Right lobe of liver (tissue), 6 donors: ENCODE measurements at regions not wholly inside any gene's neighbourhood (a gene's known extent, or its start where the extent isn't known, plus 50 kb on each side); places are given as distances from the start of the nearest gene placed in this dataset.

ENCODE experiments used
- ATAC-seq, 4 donors: fragments of 200-7000 bp; cut with Tn5 transposase; one replicate each; pipeline ENCODE4 v1.9.1; 2020; ENCODE audit warnings: mild to moderate bottlenecking in 4 of 4, moderate library complexity in 4 of 4
- DNase-seq, 3 donors: peaks; one replicate each; pipeline ENCODE4 v3.0.0-alpha.2; 2020
- H3K27ac ChIP-seq, 3 donors: fragments of 200-600 bp; one replicate each; pipeline ENCODE4 v1.8.0; 2022
- H3K27me3 ChIP-seq, 2 donors: fragments of 200-600 bp; one replicate each; pipeline ENCODE4 v1.8.0; 2022
- H3K36me3 ChIP-seq, 4 donors: fragments of 200-600 bp; sonication (generic) in 1 of 4; one replicate each; pipeline versions ENCODE4 v1.5.1 to v1.8.0; 2017 to 2022; ENCODE audit warnings: control low read depth in 1 of 4
- H3K4me1 ChIP-seq, 4 donors: fragments of 200-600 bp; sonication (generic) in 1 of 4; one replicate each; pipeline versions ENCODE4 v1.5.1 to v1.8.0; 2017 to 2022; ENCODE audit warnings: control low read depth in 1 of 4
- H3K4me3 ChIP-seq, 3 donors: fragments of 200-600 bp; one replicate each; pipeline ENCODE4 v1.8.0; 2022
- H3K9me3 ChIP-seq, 4 donors: fragments of 200-600 bp; sonication (generic) in 1 of 4; one replicate each; pipeline versions ENCODE4 v1.5.1 to v1.8.0; 2017 to 2022; ENCODE audit warnings: control low read depth in 1 of 4
- CTCF ChIP-seq, 4 donors: fragments of 200-600 bp in 3 of 4; fragments of 450-650 bp in 1 of 4; IDR thresholded peaks; one replicate each; pipeline versions ENCODE4 v1.5.1 to v1.8.0; 2016 to 2022; ENCODE audit warnings: antibody characterized with exemption in 4 of 4, mild to moderate bottlenecking in 2 of 4
- POLR2A ChIP-seq: fragments of 450-650 bp; IDR thresholded peaks from one replicate; pipeline ENCODE4 v1.6.1; 2017; ENCODE audit warnings: antibody characterized with exemption, mild to moderate bottlenecking
- WGBS: methylation state at CpG from one replicate; pipeline ENCODE4 v1.1.6; 2018; ENCODE audit warnings: low coverage, low lambda C conversion rate; ENCODE audit not compliant: insufficient coverage; ENCODE audit errors: missing lambda C conversion rate; 5-methylcytosine and 5-hydroxymethylcytosine counted together
- intact Hi-C, 2 donors: fragments of 100-400 bp; cut with DNase I; formaldehyde crosslinking; loops; one replicate each; pipeline versions ENCODE4 v1.11.2 to v1.14.1; 2022
- donor health status: DM: no; HTN: yes; CAD: no.
- donor health status: DM: no; HTN: no; CAD: no.
- donor health status: DM: no; HTN: no; CAD: no.
- donor health status: DM: no; HTN: yes; CAD: no.
- donor health status: DM: no; HTN: yes; CAD: no.

DNA sequence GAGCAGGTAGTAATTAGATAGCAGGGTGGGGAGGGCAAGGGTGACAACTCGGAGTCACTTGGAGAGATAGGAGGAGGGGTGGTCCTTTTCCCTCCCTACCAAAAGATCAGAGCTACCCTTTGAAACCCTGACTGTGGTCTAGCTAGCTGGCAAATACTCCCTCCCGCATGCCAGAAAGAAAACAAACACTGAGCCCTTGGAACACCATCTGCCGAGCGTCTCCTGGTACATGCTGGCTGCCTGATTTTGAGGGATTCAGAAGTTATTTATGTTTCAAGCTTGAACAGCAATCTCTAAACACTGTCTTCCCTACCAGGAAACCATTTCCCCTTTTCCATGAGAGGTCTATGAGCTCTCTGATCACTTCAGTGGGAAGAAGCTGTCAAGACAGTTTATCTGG, 291.6 kb upstream of the CFAP20DC start:
- 40% methylated on average over 3 of the region's 4 CpGs for WGBS
- ATAC-seq, result peak in 3 of 4 donors; percentile 25 to 45 (median 42)
- TF ChIP-seq POLR2A, result no peak
- no peak for TF ChIP-seq CTCF (IDR thresholded peaks at IDR 0.05)

GRCh38 chr3:59339818-59340217, 290.0 kb upstream of the CFAP20DC start:
- intact Hi-C loops, result no loop called here
- no peaks in the 10 kb centered on the region for H3K9me3 ChIP-seq
- DNase-seq, result no peak
- TF ChIP-seq CTCF (IDR thresholded peaks at IDR 0.05) (no peak), POLR2A (no peak)
- 71% methylated on average over 3 of the region's 3 CpGs for WGBS
- no peak for ATAC-seq
- H3K27me3 ChIP-seq, result no peaks in the 10 kb centered on the region
- no peak overlapping the region for H3K4me3 ChIP-seq
- H3K36me3 ChIP-seq, result no peaks in the 10 kb centered on the region
- H3K27ac ChIP-seq, result no peak overlapping the region
- peaks cover 0 to 3% (median 0%) of the 10 kb centered on the region in 4 donors for H3K4me1 ChIP-seq

More for the DNA sequence above, 291.6 kb upstream of the CFAP20DC start:
- Histone ChIP-seq H3K4me3 (no peak overlapping the region), H3K4me1 (no peaks in the 10 kb centered on the region), H3K27me3 (no peaks in the 10 kb centered on the region), H3K9me3 (no peaks in the 10 kb centered on the region), H3K36me3 (no peaks in the 10 kb centered on the region), H3K27ac (no peak overlapping the region)
- intact Hi-C loops, result no loop called here
- DNase-seq, result no peak

- Histone ChIP-seq H3K9me3 (no peaks in the 10 kb centered on the region), H3K27ac (no peak overlapping the region)
- peak in 1 of 4 donors; percentile 43 for ATAC-seq
These were observed 289.1 kb upstream of the CFAP20DC start for GRCh38 chr3:59338934-59339333.

GRCh38 chr3:59335338-59335737, 285.5 kb upstream of the CFAP20DC start:
- DNase-seq, result no peak
- Histone ChIP-seq H3K27ac (no peak overlapping the region), H3K36me3 (no peaks in the 10 kb centered on the region), H3K27me3 (no peaks in the 10 kb centered on the region), H3K4me1 (peaks cover 0 to 13% (median 0%) of the 10 kb centered on the region in 4 donors), H3K9me3 (no peaks in the 10 kb centered on the region), H3K4me3 (no peak overlapping the region)
- 83% methylated on average over 6 of the region's 6 CpGs for WGBS
- TF ChIP-seq CTCF (IDR thresholded peaks at IDR 0.05) (no peak), POLR2A (no peak)
- intact Hi-C loops, result no loop called here
- ATAC-seq, result no peak

More at GRCh38 chr3:59338934-59339333, 289.1 kb upstream of the CFAP20DC start:
- Histone ChIP-seq H3K27me3 (no peaks in the 10 kb centered on the region), H3K4me1 (peaks cover 0 to 12% (median 0%) of the 10 kb centered on the region in 4 donors), H3K4me3 (no peak overlapping the region), H3K36me3 (no peaks in the 10 kb centered on the region)
- TF ChIP-seq CTCF (IDR thresholded peaks at IDR 0.05) (no peak), POLR2A (no peak)
- intact Hi-C loops, result no loop called here
- WGBS, result 30% methylated on average over 7 of the region's 7 CpGs
- no peak for DNase-seq

DNA sequence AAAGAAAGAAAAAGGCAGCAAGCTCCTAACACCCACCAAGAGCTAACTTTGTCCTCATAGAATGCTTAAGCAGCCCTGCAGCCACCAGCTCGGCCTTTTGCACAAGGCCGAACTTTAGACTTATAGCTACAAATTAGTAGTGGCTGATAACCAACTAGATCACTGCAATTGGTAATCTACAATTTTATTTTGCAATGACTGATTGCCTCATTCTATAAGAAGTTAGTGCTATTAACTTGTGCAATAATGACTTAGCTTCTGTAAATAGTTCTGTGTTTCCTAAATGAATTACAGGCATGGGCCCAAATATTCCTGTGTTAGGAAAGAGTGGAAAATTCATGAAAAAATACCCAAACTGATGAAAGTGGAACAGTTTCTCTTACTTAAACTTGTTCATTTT, 284.8 kb upstream of the CFAP20DC start:
- H3K4me3 ChIP-seq, result no peak overlapping the region
- 20% methylated on average over 2 of the region's 2 CpGs for WGBS
- no peak overlapping the region for H3K27ac ChIP-seq
- ATAC-seq, result peak; percentile 69 to 91 (median 86)
- intact Hi-C loops, result no loop called here
- TF ChIP-seq POLR2A (no peak), CTCF (IDR thresholded peaks at IDR 0.05) (no peak)
- no peaks in the 10 kb centered on the region for H3K9me3 ChIP-seq
- peaks cover 0 to 13% (median 0%) of the 10 kb centered on the region in 4 donors for H3K4me1 ChIP-seq
- no peaks in the 10 kb centered on the region for H3K36me3 ChIP-seq
- no peak for DNase-seq
- H3K27me3 ChIP-seq, result no peaks in the 10 kb centered on the region
